ENCODE measurements at regions not wholly inside any gene's neighbourhood (a gene's known extent, or its start where the extent isn't known, plus 50 kb on each side); places are given as distances from the start of the nearest gene placed in this dataset.

DNA sequence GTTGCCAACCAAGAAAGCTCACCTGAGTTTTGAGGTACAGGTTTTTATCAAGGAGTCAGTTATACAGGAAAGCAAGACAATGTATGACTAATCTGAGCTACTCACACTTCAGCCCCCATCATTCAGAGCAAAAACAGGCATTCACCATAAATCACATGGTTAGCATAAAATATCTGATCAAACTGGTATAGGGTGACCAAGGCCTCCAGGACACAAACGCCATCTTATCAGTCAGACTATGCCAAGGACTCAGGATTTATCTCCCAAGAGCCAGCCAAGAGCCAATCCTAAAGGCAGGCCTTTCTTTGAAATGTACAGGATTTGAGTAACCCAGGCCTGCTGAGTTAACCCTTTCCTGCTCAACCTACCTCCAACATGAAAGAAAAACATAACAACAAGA, 313.0 kb upstream of the NREP start:
- CTCF ChIA-PET, result no interaction called here

DNA sequence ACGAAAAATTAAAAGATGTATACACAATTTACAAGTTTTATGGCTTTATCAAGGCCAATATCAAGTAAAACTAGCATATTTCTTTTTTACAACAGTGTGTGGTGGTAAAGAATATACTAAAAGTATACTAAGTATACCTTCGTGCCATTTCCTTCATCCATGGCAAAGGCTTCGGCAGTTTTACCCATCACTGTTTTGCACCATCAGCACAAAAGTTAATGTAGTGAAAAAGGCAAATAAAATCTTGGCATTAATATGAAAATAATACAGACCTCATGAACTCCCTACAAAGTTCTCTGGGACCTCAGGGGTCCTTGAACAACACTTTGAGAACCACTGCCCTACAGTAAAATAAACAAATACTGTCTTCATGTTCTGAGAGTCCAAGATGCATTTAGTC, 312.3 kb upstream of the NREP start:
- BruUV-seq (replicated peaks), result no TSS peak
- dilution Hi-C loops (cut with MboI; ENCODE audit: extremely low pct_ligation_motif_present, low sequenced_read_pairs) (no loop called here), intact Hi-C loops (cut with micrococcal nuclease) (no loop called here)
- Histone ChIP-seq H3K9me1 (replicated peaks; ENCODE audit: control insufficient read depth, extremely low read depth, insufficient read depth, low read length) (no peaks in the 10 kb centered on the region), H3K4me1 (ENCODE audit: control insufficient read depth, extremely low read depth, insufficient read depth, low read length) (no peaks in the 10 kb centered on the region), H3K9me3 (replicated peaks; ENCODE audit: control insufficient read depth, insufficient read depth, low read length) (no peaks in the 10 kb centered on the region), H3K4me2 (ENCODE audit: insufficient read depth, low read length) (no peak overlapping the region), H3K27me3 (ENCODE audit: control insufficient read depth in 2 of 2, insufficient read depth in 2 of 2, low read length in 2 of 2) (no peaks in the 10 kb centered on the region), H3K36me3 (ENCODE audit: control insufficient read depth in 2 of 2, extremely low read depth in 1 of 2, insufficient read depth in 2 of 2, low read length in 2 of 2) (no peaks in the 10 kb centered on the region), H2AFZ (ENCODE audit: low read depth, low read length) (no peak overlapping the region), H3K4me3 (replicated peaks in 1 of 3; ENCODE audit: insufficient read depth in 1 of 3, low read depth in 1 of 3, low read length in 3 of 3) (no peak overlapping the region), H3K9ac (replicated peaks; ENCODE audit: extremely low read depth, insufficient read depth, low read length) (no peak overlapping the region), H3K27ac (ENCODE audit: insufficient read depth, low read depth, low read length) (no peak overlapping the region), H4K20me1 (replicated peaks; ENCODE audit: control insufficient read depth, extremely low read depth, insufficient read depth, low read length) (no peaks in the 10 kb centered on the region), H3K79me2 (ENCODE audit: control insufficient read depth, insufficient read depth, low read length) (no peaks in the 10 kb centered on the region)
- ChIA-PET POLR2A (no interaction called here), CTCF (no interaction called here)
- FAIRE-seq (no peak), DNase-seq (ENCODE audit: low read depth, low spot score) (no peak)
- no peak for TF ChIP-seq FOS (IDR thresholded peaks at IDR 0.05; ENCODE audit: borderline replicate concordance, insufficient read depth, low read length)
- TF ChIP-seq POLR2AphosphoS5 (IDR thresholded peaks at IDR 0.05; ENCODE audit: insufficient read depth, low read depth, low read length), result no peak
- TF ChIP-seq, protein P1, sequence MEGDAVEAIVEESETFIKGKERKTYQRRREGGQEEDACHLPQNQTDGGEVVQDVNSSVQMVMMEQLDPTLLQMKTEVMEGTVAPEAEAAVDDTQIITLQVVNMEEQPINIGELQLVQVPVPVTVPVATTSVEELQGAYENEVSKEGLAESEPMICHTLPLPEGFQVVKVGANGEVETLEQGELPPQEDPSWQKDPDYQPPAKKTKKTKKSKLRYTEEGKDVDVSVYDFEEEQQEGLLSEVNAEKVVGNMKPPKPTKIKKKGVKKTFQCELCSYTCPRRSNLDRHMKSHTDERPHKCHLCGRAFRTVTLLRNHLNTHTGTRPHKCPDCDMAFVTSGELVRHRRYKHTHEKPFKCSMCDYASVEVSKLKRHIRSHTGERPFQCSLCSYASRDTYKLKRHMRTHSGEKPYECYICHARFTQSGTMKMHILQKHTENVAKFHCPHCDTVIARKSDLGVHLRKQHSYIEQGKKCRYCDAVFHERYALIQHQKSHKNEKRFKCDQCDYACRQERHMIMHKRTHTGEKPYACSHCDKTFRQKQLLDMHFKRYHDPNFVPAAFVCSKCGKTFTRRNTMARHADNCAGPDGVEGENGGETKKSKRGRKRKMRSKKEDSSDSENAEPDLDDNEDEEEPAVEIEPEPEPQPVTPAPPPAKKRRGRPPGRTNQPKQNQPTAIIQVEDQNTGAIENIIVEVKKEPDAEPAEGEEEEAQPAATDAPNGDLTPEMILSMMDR (IDR thresholded peaks at IDR 0.05; ENCODE audit: extremely low read depth in 1 of 2, insufficient read depth in 1 of 2, low read depth in 1 of 2, low read length in 2 of 2), result no peak
- no peak for TF ChIP-seq GATA2 (IDR thresholded peaks at IDR 0.05; ENCODE audit: insufficient read depth, insufficient read length, low read depth, low read length)
- TF ChIP-seq EZH2 (IDR thresholded peaks at IDR 0.05; ENCODE audit: borderline replicate concordance, low read depth, low read length, severe bottlenecking), result no peak
- TF ChIP-seq JUN (IDR thresholded peaks at IDR 0.05; ENCODE audit: borderline replicate concordance, insufficient read depth, insufficient read length, low read depth), result no peak
- TF ChIP-seq, protein P2, sequence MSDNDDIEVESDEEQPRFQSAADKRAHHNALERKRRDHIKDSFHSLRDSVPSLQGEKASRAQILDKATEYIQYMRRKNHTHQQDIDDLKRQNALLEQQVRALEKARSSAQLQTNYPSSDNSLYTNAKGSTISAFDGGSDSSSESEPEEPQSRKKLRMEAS (IDR thresholded peaks at IDR 0.05; ENCODE audit: insufficient read depth, insufficient read length), result no peak
- TF ChIP-seq MYC (IDR thresholded peaks at IDR 0.05; ENCODE audit: low read depth, low read length), result no peak
- TF ChIP-seq POLR2A (IDR thresholded peaks at IDR 0.05; ENCODE audit: low read depth, low read length), result no peak

More for the DNA sequence above, 313.0 kb upstream of the NREP start:
- H3K27me3 ChIP-seq (ENCODE audit: control insufficient read depth in 2 of 2, insufficient read depth in 2 of 2, low read length in 2 of 2), result no peaks in the 10 kb centered on the region
- POLR2A ChIA-PET, result no interaction called here
- dilution Hi-C loops (cut with MboI; ENCODE audit: extremely low pct_ligation_motif_present, low sequenced_read_pairs), result no loop called here
- no peak overlapping the region for H2AFZ ChIP-seq (ENCODE audit: low read depth, low read length)
- H3K9me3 ChIP-seq (replicated peaks; ENCODE audit: control insufficient read depth, insufficient read depth, low read length), result no peaks in the 10 kb centered on the region
- no peaks in the 10 kb centered on the region for H3K9me1 ChIP-seq (replicated peaks; ENCODE audit: control insufficient read depth, extremely low read depth, insufficient read depth, low read length)
- FAIRE-seq (no peak), DNase-seq (ENCODE audit: low read depth, low spot score) (no peak)
- no peaks in the 10 kb centered on the region for H3K4me1 ChIP-seq (ENCODE audit: control insufficient read depth, extremely low read depth, insufficient read depth, low read length)
- H3K9ac ChIP-seq (replicated peaks; ENCODE audit: extremely low read depth, insufficient read depth, low read length), result no peak overlapping the region
- no peaks in the 10 kb centered on the region for H3K36me3 ChIP-seq (ENCODE audit: control insufficient read depth in 2 of 2, extremely low read depth in 1 of 2, insufficient read depth in 2 of 2, low read length in 2 of 2)
- intact Hi-C loops (cut with micrococcal nuclease), result no loop called here
- H3K79me2 ChIP-seq (ENCODE audit: control insufficient read depth, insufficient read depth, low read length), result no peaks in the 10 kb centered on the region
- no peak overlapping the region for H3K27ac ChIP-seq (ENCODE audit: insufficient read depth, low read depth, low read length)
- TF ChIP-seq FOS (IDR thresholded peaks at IDR 0.05; ENCODE audit: borderline replicate concordance, insufficient read depth, low read length) (no peak), EZH2 (IDR thresholded peaks at IDR 0.05; ENCODE audit: borderline replicate concordance, low read depth, low read length, severe bottlenecking) (no peak), POLR2A (IDR thresholded peaks at IDR 0.05; ENCODE audit: low read depth, low read length) (no peak), MYC (IDR thresholded peaks at IDR 0.05; ENCODE audit: low read depth, low read length) (no peak), GATA2 (IDR thresholded peaks at IDR 0.05; ENCODE audit: insufficient read depth, insufficient read length, low read depth, low read length) (no peak)
- no TSS peak for BruUV-seq (replicated peaks)
- H3K4me3 ChIP-seq (replicated peaks in 1 of 3; ENCODE audit: insufficient read depth in 1 of 3, low read depth in 1 of 3, low read length in 3 of 3), result no peak overlapping the region
- H3K4me2 ChIP-seq (ENCODE audit: insufficient read depth, low read length), result no peak overlapping the region
- no peaks in the 10 kb centered on the region for H4K20me1 ChIP-seq (replicated peaks; ENCODE audit: control insufficient read depth, extremely low read depth, insufficient read depth, low read length)
